Upper lobe of right lung (tissue), 1 donor: ENCODE measurements at regions not wholly inside any gene's neighbourhood (a gene's known extent, or its start where the extent isn't known, plus 50 kb on each side); places are given as distances from the start of the nearest gene placed in this dataset.

Experiments
- ATAC-seq: fragments of 200-7000 bp; cut with Tn5 transposase; one replicate; pipeline ENCODE4 v1.9.1; 2020; ENCODE audit warnings: mild to moderate bottlenecking, moderate library complexity
- DNase-seq: peaks from one replicate; pipeline ENCODE4 v3.0.0-alpha.2; 2020
- H3K27ac ChIP-seq: fragments of 200-600 bp; one replicate; pipeline ENCODE4 v1.8.0; 2022
- H3K27me3 ChIP-seq: fragments of 200-600 bp; one replicate; pipeline ENCODE4 v1.8.0; 2022; ENCODE audit warnings: mild to moderate bottlenecking
- H3K36me3 ChIP-seq: fragments of 200-600 bp; one replicate; pipeline ENCODE4 v1.8.0; 2022
- H3K4me1 ChIP-seq: fragments of 200-600 bp; one replicate; pipeline ENCODE4 v1.8.0; 2022
- H3K4me3 ChIP-seq: fragments of 200-600 bp; one replicate; pipeline ENCODE4 v1.8.0; 2022; ENCODE audit warnings: mild to moderate bottlenecking
- H3K9me3 ChIP-seq: fragments of 200-600 bp; one replicate; pipeline ENCODE4 v1.8.0; 2022
- CTCF ChIP-seq: fragments of 200-600 bp; IDR thresholded peaks from one replicate; pipeline ENCODE4 v1.8.0; 2022; ENCODE audit warnings: antibody characterized with exemption
- intact Hi-C: fragments of 100-400 bp; cut with DNase I; formaldehyde crosslinking; loops from one replicate; pipeline ENCODE4 v1.11.0; 2022
- donor health status: DM: no; HTN: yes; CAD: no; lungs with severe emphysema.

GRCh38 chr6:93819189-93819588 lies 399.8 kb upstream of the EPHA7 start:
- intact Hi-C loops: no loop called here
- Histone ChIP-seq H3K4me1 (no peaks in the 10 kb centered on the region), H3K9me3 (no peaks in the 10 kb centered on the region), H3K27ac (no peak overlapping the region), H3K4me3 (no peak overlapping the region), H3K27me3 (no peaks in the 10 kb centered on the region), H3K36me3 (no peaks in the 10 kb centered on the region)
- ATAC-seq: no peak
- no peak for DNase-seq
- no peak for TF ChIP-seq CTCF

DNA sequence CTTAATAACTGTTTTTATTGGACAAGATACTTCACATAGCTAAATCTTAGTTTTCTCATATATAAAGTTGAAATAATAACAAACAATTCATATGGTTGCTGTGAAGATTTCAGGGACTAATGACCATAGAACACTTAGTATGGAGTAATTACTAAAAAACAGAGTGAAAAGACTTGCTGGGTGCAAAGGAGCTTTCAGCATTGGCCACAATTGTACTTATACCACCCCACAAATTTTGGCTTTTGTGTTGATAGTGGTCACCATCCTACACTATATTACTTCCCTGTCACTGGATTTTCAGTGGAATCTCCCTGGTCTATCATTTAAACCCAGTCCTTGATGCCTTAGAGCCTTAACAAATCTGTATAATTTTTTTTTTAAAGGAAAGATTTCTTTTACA lies 398.6 kb upstream of the EPHA7 start:
- TF ChIP-seq CTCF: no peak
- no peaks in the 10 kb centered on the region for H3K36me3 ChIP-seq
- no peak for DNase-seq
- no peak for ATAC-seq
- no peak overlapping the region for H3K4me3 ChIP-seq
- H3K4me1 ChIP-seq: no peaks in the 10 kb centered on the region
- H3K27me3 ChIP-seq: no peaks in the 10 kb centered on the region
- H3K27ac ChIP-seq: no peak overlapping the region
- no peaks in the 10 kb centered on the region for H3K9me3 ChIP-seq
- intact Hi-C loops: no loop called here

- Histone ChIP-seq H3K27me3 (no peaks in the 10 kb centered on the region), H3K4me1 (no peaks in the 10 kb centered on the region), H3K9me3 (no peaks in the 10 kb centered on the region), H3K27ac (no peak overlapping the region), H3K36me3 (no peaks in the 10 kb centered on the region), H3K4me3 (no peak overlapping the region)
- ATAC-seq (no peak), DNase-seq (no peak)
- intact Hi-C loops: no loop called here
- no peak for TF ChIP-seq CTCF
Measured at GRCh38 chr6:93806409-93807270, 387.3 kb upstream of the EPHA7 start.

- no peaks in the 10 kb centered on the region for H3K4me1 ChIP-seq
- H3K4me3 ChIP-seq: no peak overlapping the region
Measured at GRCh38 chr6:93801101-93801847, 381.9 kb upstream of the EPHA7 start.

GRCh38 chr6:93799226-93799625 lies 379.9 kb upstream of the EPHA7 start:
- no peaks in the 10 kb centered on the region for H3K36me3 ChIP-seq
- ATAC-seq (no peak), DNase-seq (no peak)
- no peaks in the 10 kb centered on the region for H3K4me1 ChIP-seq
- no peak overlapping the region for H3K27ac ChIP-seq
- intact Hi-C loops: no loop called here
- H3K4me3 ChIP-seq: no peak overlapping the region
- no peak for TF ChIP-seq CTCF
- no peaks in the 10 kb centered on the region for H3K9me3 ChIP-seq
- H3K27me3 ChIP-seq: no peaks in the 10 kb centered on the region

More at GRCh38 chr6:93801101-93801847, 381.9 kb upstream of the EPHA7 start:
- no peak for TF ChIP-seq CTCF
- Histone ChIP-seq H3K36me3 (no peaks in the 10 kb centered on the region), H3K27me3 (no peaks in the 10 kb centered on the region), H3K9me3 (no peaks in the 10 kb centered on the region), H3K27ac (no peak overlapping the region)
- ATAC-seq (no peak), DNase-seq (no peak)
- intact Hi-C loops: no loop called here
